NT2/D1 (cell line): ENCODE measurements at regions not wholly inside any gene's neighbourhood (a gene's known extent, or its start where the extent isn't known, plus 50 kb on each side); places are given as distances from the start of the nearest gene placed in this dataset.

Experiments used
- DNase-seq: peaks from one replicate; pipeline ENCODE4 v3.0.0-alpha.2; 2011; ENCODE audit warnings: low read depth, low spot score
- H3K27me3 ChIP-seq: 2 replicates; pipeline ENCODE4 v1.6.0; 2011; ENCODE audit warnings: mild to moderate bottlenecking; ENCODE audit not compliant: insufficient read length, insufficient read depth
- H3K36me3 ChIP-seq: 2 replicates; pipeline ENCODE4 v1.6.1; 2011; ENCODE audit warnings: mild to moderate bottlenecking, low read length, mixed read lengths; ENCODE audit not compliant: insufficient read depth, insufficient read length
- H3K4me1 ChIP-seq: 2 replicates; pipeline ENCODE4 v1.5.1; 2011; ENCODE audit not compliant: insufficient read depth, insufficient read length
- H3K4me3 ChIP-seq: 2 replicates; pipeline ENCODE4 v1.5.1; 2011; ENCODE audit warnings: low read depth; ENCODE audit not compliant: insufficient read length
- H3K9ac ChIP-seq: 2 replicates; pipeline ENCODE4 v1.6.0; 2011; ENCODE audit warnings: low read depth; ENCODE audit not compliant: insufficient read length
- H3K9me3 ChIP-seq: 2 replicates; pipeline ENCODE4 v1.5.1; 2011; ENCODE audit warnings: mild to moderate bottlenecking, low read length; ENCODE audit not compliant: insufficient read depth
- SUZ12 ChIP-seq: IDR thresholded peaks from 2 replicates; pipeline ENCODE4 v1.6.1; 2011; ENCODE audit not compliant: insufficient read length, insufficient read depth; ENCODE audit errors: extremely low read depth
- YY1 ChIP-seq: IDR thresholded peaks from 2 replicates; pipeline ENCODE4 v1.6.1; 2011; ENCODE audit not compliant: insufficient read length, insufficient read depth
- ZNF274 ChIP-seq: IDR thresholded peaks from 2 replicates; pipeline ENCODE4 v1.6.1; 2011; ENCODE audit warnings: mild to moderate bottlenecking, low read depth, low read length

- Histone ChIP-seq H3K9me3 (peaks cover 13% of the 10 kb centered on the region; the same call in 1 of the 2 replicates), H3K27me3 (no peaks in the 10 kb centered on the region), H3K4me3 (no peak overlapping the region), H3K9ac (no peak overlapping the region), H3K4me1 (no peaks in the 10 kb centered on the region), H3K36me3 (no peaks in the 10 kb centered on the region)
- no peak for DNase-seq
- TF ChIP-seq SUZ12, result no peak
- no peak for TF ChIP-seq ZNF274
- no peak for TF ChIP-seq YY1
Measured at GRCh38 chr14:80446356-80446755, 235.1 kb upstream of the DIO2 start.

GRCh38 chr14:80445605-80446004 is 234.3 kb upstream of the DIO2 start:
- DNase-seq, result no peak
- peaks cover 6% of the 10 kb centered on the region; the same call in 1 of the 2 replicates for H3K9me3 ChIP-seq
- no peak overlapping the region for H3K4me3 ChIP-seq
- no peak for TF ChIP-seq ZNF274
- no peak for TF ChIP-seq SUZ12
- no peak for TF ChIP-seq YY1
- H3K36me3 ChIP-seq, result no peaks in the 10 kb centered on the region
- H3K27me3 ChIP-seq, result no peaks in the 10 kb centered on the region
- H3K4me1 ChIP-seq, result no peaks in the 10 kb centered on the region
- H3K9ac ChIP-seq, result no peak overlapping the region

GRCh38 chr14:80434574-80435321 is 223.4 kb upstream of the DIO2 start:
- no peaks in the 10 kb centered on the region for H3K36me3 ChIP-seq
- DNase-seq, result no peak
- H3K4me1 ChIP-seq, result no peaks in the 10 kb centered on the region
- no peak overlapping the region for H3K9ac ChIP-seq
- no peaks in the 10 kb centered on the region for H3K27me3 ChIP-seq
- no peak overlapping the region for H3K4me3 ChIP-seq
- TF ChIP-seq YY1 (no peak), SUZ12 (no peak), ZNF274 (no peak)
- H3K9me3 ChIP-seq, result no peaks in the 10 kb centered on the region

- Histone ChIP-seq H3K36me3 (no peaks in the 10 kb centered on the region), H3K9ac (no peak overlapping the region), H3K9me3 (no peaks in the 10 kb centered on the region), H3K4me1 (no peaks in the 10 kb centered on the region), H3K4me3 (no peak overlapping the region), H3K27me3 (no peaks in the 10 kb centered on the region)
- TF ChIP-seq SUZ12, result no peak
- no peak for DNase-seq
Measured at GRCh38 chr14:80433811-80434210, 222.5 kb upstream of the DIO2 start.

GRCh38 chr14:80428671-80429070 is 217.4 kb upstream of the DIO2 start:
- H3K9me3 ChIP-seq, result no peaks in the 10 kb centered on the region
- DNase-seq, result no peak
- no peak overlapping the region for H3K9ac ChIP-seq
- H3K4me1 ChIP-seq, result no peaks in the 10 kb centered on the region
- no peak overlapping the region for H3K4me3 ChIP-seq
- H3K27me3 ChIP-seq, result no peaks in the 10 kb centered on the region
- no peak for TF ChIP-seq ZNF274
- no peak for TF ChIP-seq SUZ12
- no peak for TF ChIP-seq YY1
- H3K36me3 ChIP-seq, result no peaks in the 10 kb centered on the region

GRCh38 chr14:80428171-80428570 is 216.9 kb upstream of the DIO2 start:
- Histone ChIP-seq H3K9me3 (no peaks in the 10 kb centered on the region), H3K27me3 (no peaks in the 10 kb centered on the region), H3K4me1 (no peaks in the 10 kb centered on the region), H3K4me3 (no peak overlapping the region), H3K36me3 (no peaks in the 10 kb centered on the region), H3K9ac (no peak overlapping the region)
- no peak for TF ChIP-seq ZNF274
- no peak for TF ChIP-seq SUZ12
- no peak for TF ChIP-seq YY1
- DNase-seq, result no peak

- H3K27me3 ChIP-seq, result no peaks in the 10 kb centered on the region
- H3K9ac ChIP-seq, result no peak overlapping the region
- no peaks in the 10 kb centered on the region for H3K4me1 ChIP-seq
- no peaks in the 10 kb centered on the region for H3K36me3 ChIP-seq
- no peak for DNase-seq
- TF ChIP-seq ZNF274 (no peak), YY1 (no peak), SUZ12 (no peak)
- no peak overlapping the region for H3K4me3 ChIP-seq
- H3K9me3 ChIP-seq, result no peaks in the 10 kb centered on the region
Measured at GRCh38 chr14:80427101-80427500, 215.8 kb upstream of the DIO2 start.

GRCh38 chr14:80426683-80427082 is 215.4 kb upstream of the DIO2 start:
- Histone ChIP-seq H3K9me3 (no peaks in the 10 kb centered on the region), H3K4me1 (no peaks in the 10 kb centered on the region), H3K36me3 (no peaks in the 10 kb centered on the region), H3K4me3 (no peak overlapping the region), H3K9ac (no peak overlapping the region), H3K27me3 (no peaks in the 10 kb centered on the region)
- no peak for TF ChIP-seq SUZ12
- TF ChIP-seq ZNF274, result no peak
- TF ChIP-seq YY1, result no peak
- no peak for DNase-seq
